Activated naive CD4-positive, alpha-beta T cell treated with anti-CD3 and anti-CD28 coated beads, Interleukin-2, amount 50 U/mL, for 16 hours (primary cell): ENCODE measurements at regions not wholly inside any gene's neighbourhood (a gene's known extent, or its start where the extent isn't known, plus 50 kb on each side); places are given as distances from the start of the nearest gene placed in this dataset.

Experiments
- DNase-seq: peaks from one replicate; pipeline ENCODE4 v3.0.0-alpha.2; 2020

- peak; percentile 41 for DNase-seq
Measured at GRCh38 chr2:9739531-9739964, 103.7 kb upstream of the TAF1B start.

- no peak for DNase-seq
Measured at GRCh38 chr2:9740382-9741073, 102.7 kb upstream of the TAF1B start.

GRCh38 chr2:9741110-9741509, 102.2 kb upstream of the TAF1B start:
- DNase-seq, result no peak

- no peak for DNase-seq
Measured at GRCh38 chr2:9742601-9743000, 100.7 kb upstream of the TAF1B start.

- DNase-seq, result no peak
Measured at GRCh38 chr2:9744256-9745004, 98.8 kb upstream of the TAF1B start.

- no peak for DNase-seq
Measured at GRCh38 chr2:9745153-9745899, 97.9 kb upstream of the TAF1B start.

- no peak for DNase-seq
Measured at GRCh38 chr2:9747396-9747795, 95.9 kb upstream of the TAF1B start.

GRCh38 chr2:9748577-9748976, 94.7 kb upstream of the TAF1B start:
- no peak for DNase-seq

- no peak for DNase-seq
Measured at GRCh38 chr2:9749546-9750223, 93.6 kb upstream of the TAF1B start.

- DNase-seq, result no peak
Measured at GRCh38 chr2:9750224-9751215, 92.8 kb upstream of the TAF1B start.

- no peak for DNase-seq
Measured at GRCh38 chr2:9751831-9752230, 91.4 kb upstream of the TAF1B start.

GRCh38 chr2:9752441-9753275, 90.6 kb upstream of the TAF1B start:
- peak; percentile 78 for DNase-seq

- peak; percentile 45 for DNase-seq
Measured at GRCh38 chr2:9753276-9753600, 90.0 kb upstream of the TAF1B start.

- peak; percentile 43 for DNase-seq
Measured at GRCh38 chr2:9753665-9754531, 89.4 kb upstream of the TAF1B start.

GRCh38 chr2:9754532-9754887, 88.8 kb upstream of the TAF1B start:
- DNase-seq, result no peak

GRCh38 chr2:9755008-9755407, 88.3 kb upstream of the TAF1B start:
- no peak for DNase-seq

GRCh38 chr2:9755638-9756037, 87.6 kb upstream of the TAF1B start:
- no peak for DNase-seq

- no peak for DNase-seq
Measured at GRCh38 chr2:9756692-9757250, 86.5 kb upstream of the TAF1B start.

- DNase-seq, result no peak
Measured at GRCh38 chr2:9757501-9758264, 85.6 kb upstream of the TAF1B start.
